Kidney glomerular epithelial cell (primary cell): ENCODE measurements at regions not wholly inside any gene's neighbourhood (a gene's known extent, or its start where the extent isn't known, plus 50 kb on each side); places are given as distances from the start of the nearest gene placed in this dataset.

Experiments
- DNase-seq: peaks from one replicate; lab custom pipeline; 2025; lab: John Stamatoyannopoulos, UW

GRCh38 chr9:88923653-88924288, 67.5 kb upstream of the S1PR3 start:
- no peak for DNase-seq

- no peak for DNase-seq
Observed at GRCh38 chr9:88925481-88925880, 65.8 kb upstream of the S1PR3 start.

- no peak for DNase-seq
Observed at GRCh38 chr9:88926781-88927505, 64.3 kb upstream of the S1PR3 start.

DNA sequence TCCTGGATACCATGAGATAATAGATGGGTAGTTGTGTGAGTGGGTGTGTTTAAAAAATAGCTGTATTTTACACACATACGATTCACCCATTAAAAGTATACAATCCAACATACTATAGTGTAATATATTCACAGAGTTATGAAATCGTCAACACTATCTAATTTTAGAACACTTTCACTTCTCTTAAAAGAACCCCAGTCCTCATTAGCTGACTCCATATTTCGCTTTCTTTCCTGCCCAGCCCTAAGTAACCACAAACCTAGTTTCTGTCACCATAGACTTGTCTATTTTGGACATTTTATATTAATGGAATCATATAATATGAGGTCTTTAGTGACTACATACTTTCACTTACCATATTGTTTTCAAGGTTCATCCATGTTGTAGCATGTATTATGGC, 63.8 kb upstream of the S1PR3 start:
- DNase-seq, result no peak

GRCh38 chr9:88930716-88931115, 60.6 kb upstream of the S1PR3 start:
- no peak for DNase-seq

- DNase-seq, result no peak
Observed at GRCh38 chr9:88932766-88933165, 58.5 kb upstream of the S1PR3 start.

DNA sequence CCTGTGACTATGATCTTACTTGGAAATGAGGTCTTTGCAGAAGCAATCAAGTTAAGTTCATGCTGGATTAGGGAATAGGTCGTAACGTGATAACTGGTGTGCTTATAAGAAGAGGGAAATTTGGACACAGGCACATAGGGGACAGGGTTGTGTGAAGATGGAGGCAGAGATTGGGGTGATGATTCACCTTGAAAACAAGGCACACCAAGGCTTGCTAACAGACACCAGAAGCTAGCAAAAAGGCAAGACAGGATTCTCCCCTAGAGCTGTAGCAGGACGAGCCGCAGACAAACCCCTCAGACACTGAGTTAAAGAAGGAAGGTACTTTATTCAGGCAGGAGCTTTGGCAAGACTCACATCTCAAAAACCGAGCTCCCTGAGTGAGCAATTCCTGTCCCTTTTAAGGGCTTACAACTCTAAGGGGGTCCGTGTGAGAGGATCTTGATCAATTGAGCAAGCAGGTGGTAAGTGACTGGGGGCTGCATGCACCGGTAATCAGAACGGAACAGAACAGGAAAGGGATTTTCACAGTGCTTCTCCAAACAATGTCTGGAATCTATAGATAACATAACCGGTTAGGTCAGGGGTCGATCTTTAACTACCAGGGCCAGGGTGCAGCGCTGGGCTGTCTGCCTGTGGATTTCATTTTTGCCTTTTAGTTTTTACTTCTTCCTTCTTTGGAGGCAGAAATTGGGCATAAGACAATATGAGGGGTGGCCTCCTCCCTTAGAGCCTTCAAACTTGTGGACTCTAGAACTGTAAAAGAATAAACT, 57.5 kb upstream of the S1PR3 start:
- no peak for DNase-seq

GRCh38 chr9:88934876-88935535, 56.3 kb upstream of the S1PR3 start:
- no peak for DNase-seq

DNA sequence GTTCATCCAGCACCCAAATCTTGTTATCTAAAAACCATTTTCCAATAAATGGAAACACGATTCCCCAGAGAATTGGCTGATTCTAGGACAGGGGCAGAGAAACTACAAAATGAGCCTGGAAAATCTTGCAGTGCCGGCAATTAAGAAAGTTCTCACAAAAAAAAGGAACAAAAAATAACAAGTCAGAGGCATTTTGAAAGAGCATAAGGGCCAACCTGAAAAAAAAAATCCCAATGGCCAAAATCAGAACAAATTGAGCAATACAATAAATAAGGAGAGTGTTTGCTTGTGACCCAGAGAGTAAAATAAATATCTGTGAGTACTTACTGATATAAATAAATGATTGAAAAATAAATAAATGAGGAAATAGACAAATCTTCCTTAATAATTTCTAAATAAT, 55.1 kb upstream of the S1PR3 start:
- no peak for DNase-seq

- no peak for DNase-seq
Observed at GRCh38 chr9:88936668-88937067, 54.6 kb upstream of the S1PR3 start.

DNA sequence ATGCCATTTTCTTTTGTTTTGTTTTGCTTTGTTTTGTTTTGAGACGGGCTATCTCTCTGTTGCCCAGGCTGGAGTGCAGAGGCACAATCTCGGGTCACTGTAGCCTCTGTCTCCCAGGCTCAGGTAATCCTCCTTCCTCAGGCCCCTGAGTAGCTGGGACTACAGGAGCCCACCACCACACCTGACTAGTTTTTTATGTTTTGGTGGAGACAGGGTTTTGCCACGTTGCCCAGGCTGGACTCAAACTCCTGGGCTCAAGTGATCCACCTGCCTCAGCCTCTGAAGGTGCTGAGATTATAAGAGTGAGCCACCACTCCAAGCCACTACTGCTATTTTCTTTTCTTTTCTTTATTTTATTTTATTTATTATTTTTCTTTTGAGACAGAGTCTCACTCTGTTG, 54.0 kb upstream of the S1PR3 start:
- DNase-seq, result no peak

- DNase-seq, result no peak
Observed at GRCh38 chr9:88938189-88938588, 53.1 kb upstream of the S1PR3 start.
